GM10248 (cell line): ENCODE measurements at regions not wholly inside any gene's neighbourhood (a gene's known extent, or its start where the extent isn't known, plus 50 kb on each side); places are given as distances from the start of the nearest gene placed in this dataset.

Experiments used
- CTCF ChIA-PET: fragments of 300-600 bp; sonication (Branson Sonifier 250); formaldehyde crosslinking; extraction: SDS; loops from one replicate; lab custom pipeline; 2021; ENCODE audit warnings: antibody characterized with exemption; lab: Yijun Ruan, JAX
- POLR2A ChIA-PET: fragments of 350-650 bp; sonication (Branson Sonifier 250); formaldehyde crosslinking; extraction: SDS; loops from one replicate; lab custom pipeline; 2020; ENCODE audit warnings: antibody characterized with exemption; lab: Yijun Ruan, JAX
- DNase-seq: peaks from one replicate; pipeline ENCODE4 v3.0.0; 2012; ENCODE audit errors: extremely low spot score
- CTCF ChIP-seq: IDR thresholded peaks from 2 replicates; pipeline ENCODE4 v1.5.1; 2012; ENCODE audit warnings: mild to moderate bottlenecking, low read depth; ENCODE audit errors: extremely low read depth, missing control alignments, control extremely low read depth

DNA sequence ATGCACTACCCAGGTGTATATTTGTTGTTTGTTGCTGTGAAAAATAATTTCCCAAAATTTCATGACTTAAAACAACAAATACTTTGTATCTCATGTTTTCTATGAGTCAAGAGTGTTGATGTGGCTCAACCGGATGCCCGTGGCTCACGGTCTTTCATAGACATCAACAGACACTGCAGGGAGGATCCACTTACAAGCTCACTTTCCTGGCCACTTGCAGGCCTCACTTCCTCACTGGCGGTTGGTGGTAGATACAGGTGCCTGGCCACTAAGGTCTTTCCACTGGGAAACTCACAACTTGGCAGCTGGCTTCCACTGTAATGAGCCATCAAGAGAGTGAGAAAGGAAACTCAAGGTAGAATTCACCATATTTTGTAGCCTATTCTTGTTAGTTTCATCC, 662.9 kb downstream of the IRS1 start:
- no peak for TF ChIP-seq CTCF
- ChIA-PET CTCF (interaction anchor here (0.9 to 1.5 kb wide), 2 partner anchors 14 to 101 kb away, joined by 3 read pairs; no protein-coding TSS in a partner anchor), POLR2A (no interaction called here)
- DNase-seq, result no peak

DNA sequence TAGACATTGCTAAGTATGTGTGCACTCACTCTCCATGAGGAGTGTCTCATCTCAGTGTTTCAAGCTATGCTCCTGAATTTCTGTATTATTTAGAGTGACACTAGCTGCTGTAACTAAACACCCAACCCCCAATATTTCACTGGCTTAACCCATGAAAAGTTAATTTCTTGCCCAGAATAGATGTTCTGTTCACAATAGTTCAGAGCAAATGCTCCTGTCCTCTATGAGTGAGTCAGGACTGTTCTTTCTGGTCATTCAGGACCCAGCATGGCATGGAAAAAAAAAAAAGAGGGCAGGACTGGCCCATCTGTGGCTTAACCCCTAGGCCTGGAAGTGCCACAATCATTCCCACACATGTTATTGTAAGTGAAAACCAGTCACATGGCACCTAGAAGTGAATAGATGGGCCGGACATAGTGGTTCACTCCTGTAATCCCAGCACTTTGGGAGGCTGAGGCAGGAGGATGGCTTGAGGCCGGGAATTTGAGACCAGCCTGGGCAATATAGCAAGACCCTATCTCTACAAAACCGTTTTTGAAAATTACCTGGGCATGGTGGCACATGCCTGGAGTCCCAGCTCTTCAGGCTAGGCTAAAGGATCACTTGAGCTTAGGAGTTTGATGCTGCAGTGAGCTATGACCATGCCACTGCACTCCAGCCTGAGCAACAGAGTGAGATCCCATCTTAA, 663.6 kb downstream of the IRS1 start:
- TF ChIP-seq CTCF, result no peak
- POLR2A ChIA-PET, result no interaction called here
- CTCF ChIA-PET, result interaction anchor here (0.9 to 1.5 kb wide), 2 partner anchors 15 to 101 kb away, joined by 3 read pairs; no protein-coding TSS in a partner anchor

DNA sequence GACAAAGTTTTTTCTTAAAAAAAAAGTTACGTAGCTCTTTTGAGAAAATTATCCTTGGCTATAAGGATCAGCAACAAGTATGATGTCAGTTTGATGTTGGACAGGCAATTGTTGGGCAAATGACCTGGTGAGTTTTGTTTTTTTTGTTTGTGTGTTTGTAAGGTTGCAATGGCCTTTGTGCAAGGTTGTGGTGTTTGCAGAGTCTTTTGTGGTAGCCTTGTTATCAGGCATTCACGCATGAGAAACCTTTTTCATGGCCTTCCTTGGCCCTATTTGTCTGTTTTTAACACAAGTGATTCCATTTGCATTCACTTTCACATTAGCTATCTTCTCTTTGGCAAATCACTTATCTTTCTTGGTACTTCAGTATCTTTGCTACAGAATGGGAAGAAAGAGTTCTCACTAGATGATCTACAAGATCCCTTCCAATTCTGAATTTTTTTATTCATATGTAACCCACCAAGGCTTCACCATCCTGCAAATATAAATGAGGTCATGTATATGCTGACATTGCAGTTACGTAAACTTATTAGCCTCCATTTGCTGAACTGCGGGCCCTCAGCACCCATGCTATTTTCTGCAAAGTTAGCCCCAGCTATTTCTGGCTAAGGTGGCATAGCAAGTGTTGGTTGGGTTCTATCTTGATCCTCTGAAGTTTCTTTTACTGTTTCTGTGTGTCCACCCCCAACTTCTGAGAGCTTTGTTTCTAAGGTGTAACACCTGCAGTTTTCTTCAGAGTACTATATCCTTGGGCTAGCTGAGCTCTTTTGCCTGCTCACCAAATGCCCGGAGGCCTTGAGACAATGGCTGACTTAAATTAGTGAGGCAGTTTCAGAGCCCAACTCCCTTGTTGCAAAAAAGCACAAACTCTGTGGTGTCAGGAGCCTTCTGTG, 667.1 kb downstream of the IRS1 start:
- TF ChIP-seq CTCF, result no peak
- ChIA-PET CTCF (interaction anchor here (1.3 to 1.4 kb wide), 2 partner anchors 38 to 46 kb away, joined by 3 read pairs; no protein-coding TSS in a partner anchor), POLR2A (no interaction called here)
- no peak for DNase-seq

More for the DNA sequence above, 663.6 kb downstream of the IRS1 start:
- DNase-seq, result no peak

GRCh38 chr2:226131299-226131784, 668.3 kb downstream of the IRS1 start:
- POLR2A ChIA-PET, result no interaction called here
- CTCF ChIA-PET, result interaction anchor here (1.4 kb wide), 1 partner anchor 39 kb away, joined by 3 read pairs; no protein-coding TSS in a partner anchor
- TF ChIP-seq CTCF, result no peak
- no peak for DNase-seq

DNA sequence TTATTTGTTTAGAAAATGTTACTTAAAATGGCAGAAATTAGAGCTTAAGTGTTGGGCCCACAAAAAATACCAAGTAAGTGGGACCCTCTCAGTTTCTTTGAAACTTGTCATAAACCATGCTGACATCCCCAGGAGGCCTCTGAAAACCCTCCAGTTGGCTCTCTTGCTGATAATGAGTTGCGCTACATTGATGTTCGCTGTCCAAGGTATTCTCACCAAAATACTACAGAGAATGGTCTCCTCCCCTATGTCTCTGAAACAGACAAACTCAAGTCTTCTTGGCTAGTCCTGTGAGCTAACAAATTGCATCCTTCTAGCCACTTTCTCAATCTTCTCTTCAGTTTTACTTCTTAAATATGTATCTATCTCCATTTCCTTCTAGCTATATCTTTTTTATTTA, 669.4 kb downstream of the IRS1 start:
- no peak for TF ChIP-seq CTCF
- ChIA-PET POLR2A (no interaction called here), CTCF (no interaction called here)
- DNase-seq, result no peak

DNA sequence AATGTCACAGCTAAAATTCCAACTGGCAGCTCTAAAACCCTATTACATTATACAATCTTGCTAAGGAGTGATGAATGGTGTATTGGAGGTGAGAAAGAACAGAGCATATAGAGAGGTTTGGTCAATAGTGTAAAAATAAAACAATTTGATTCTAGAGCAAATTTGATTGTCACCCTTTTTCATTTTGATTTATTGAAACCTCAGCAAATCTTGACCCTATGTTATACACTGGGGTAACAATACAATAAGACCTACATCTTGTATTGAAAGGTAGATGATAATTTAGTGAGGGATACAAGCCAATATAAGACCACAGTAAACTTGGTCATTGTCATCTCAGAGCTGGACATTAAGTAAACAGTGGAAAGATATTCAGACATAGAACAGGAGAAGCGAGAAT, 671.9 kb downstream of the IRS1 start:
- no peak for TF ChIP-seq CTCF
- no peak for DNase-seq
- ChIA-PET CTCF (no interaction called here), POLR2A (no interaction called here)
